ENCODE measurements at regions not wholly inside any gene's neighbourhood (a gene's known extent, or its start where the extent isn't known, plus 50 kb on each side); places are given as distances from the start of the nearest gene placed in this dataset.

DNA sequence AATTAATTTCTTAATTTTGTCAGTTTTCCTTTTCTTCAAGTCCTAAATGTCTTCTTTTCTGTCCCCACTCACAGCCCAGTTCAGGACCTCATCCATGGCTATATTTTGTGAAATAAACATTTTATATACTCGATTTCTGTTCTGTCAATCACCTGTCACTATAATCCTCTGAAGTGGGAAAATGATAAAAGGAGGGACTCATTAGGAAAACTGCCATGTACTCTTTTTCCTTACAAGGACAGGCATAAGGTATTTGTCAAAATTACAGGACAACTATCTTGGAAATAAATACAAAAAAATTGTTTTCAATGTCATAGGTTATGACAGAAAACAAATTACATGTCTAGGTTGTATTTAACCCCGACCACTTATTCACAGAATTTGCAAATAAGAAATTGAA lies 240.1 kb upstream of the CBLB start:
- TF ChIP-seq, protein P1, sequence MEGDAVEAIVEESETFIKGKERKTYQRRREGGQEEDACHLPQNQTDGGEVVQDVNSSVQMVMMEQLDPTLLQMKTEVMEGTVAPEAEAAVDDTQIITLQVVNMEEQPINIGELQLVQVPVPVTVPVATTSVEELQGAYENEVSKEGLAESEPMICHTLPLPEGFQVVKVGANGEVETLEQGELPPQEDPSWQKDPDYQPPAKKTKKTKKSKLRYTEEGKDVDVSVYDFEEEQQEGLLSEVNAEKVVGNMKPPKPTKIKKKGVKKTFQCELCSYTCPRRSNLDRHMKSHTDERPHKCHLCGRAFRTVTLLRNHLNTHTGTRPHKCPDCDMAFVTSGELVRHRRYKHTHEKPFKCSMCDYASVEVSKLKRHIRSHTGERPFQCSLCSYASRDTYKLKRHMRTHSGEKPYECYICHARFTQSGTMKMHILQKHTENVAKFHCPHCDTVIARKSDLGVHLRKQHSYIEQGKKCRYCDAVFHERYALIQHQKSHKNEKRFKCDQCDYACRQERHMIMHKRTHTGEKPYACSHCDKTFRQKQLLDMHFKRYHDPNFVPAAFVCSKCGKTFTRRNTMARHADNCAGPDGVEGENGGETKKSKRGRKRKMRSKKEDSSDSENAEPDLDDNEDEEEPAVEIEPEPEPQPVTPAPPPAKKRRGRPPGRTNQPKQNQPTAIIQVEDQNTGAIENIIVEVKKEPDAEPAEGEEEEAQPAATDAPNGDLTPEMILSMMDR (conservative IDR thresholded peaks at IDR 0.05 in 1 of 2, IDR thresholded peaks at IDR 0.05 in 1 of 2; ENCODE audit: extremely low read depth in 1 of 2, insufficient read depth in 1 of 2, low read depth in 1 of 2, low read length in 2 of 2), result no peak
- no peak for TF ChIP-seq EZH2 (IDR thresholded peaks at IDR 0.05; ENCODE audit: borderline replicate concordance, low read length)

Data from mammary epithelial cell (primary cell).